ENCODE measurements at regions not wholly inside any gene's neighbourhood (a gene's known extent, or its start where the extent isn't known, plus 50 kb on each side); places are given as distances from the start of the nearest gene placed in this dataset.

DNA sequence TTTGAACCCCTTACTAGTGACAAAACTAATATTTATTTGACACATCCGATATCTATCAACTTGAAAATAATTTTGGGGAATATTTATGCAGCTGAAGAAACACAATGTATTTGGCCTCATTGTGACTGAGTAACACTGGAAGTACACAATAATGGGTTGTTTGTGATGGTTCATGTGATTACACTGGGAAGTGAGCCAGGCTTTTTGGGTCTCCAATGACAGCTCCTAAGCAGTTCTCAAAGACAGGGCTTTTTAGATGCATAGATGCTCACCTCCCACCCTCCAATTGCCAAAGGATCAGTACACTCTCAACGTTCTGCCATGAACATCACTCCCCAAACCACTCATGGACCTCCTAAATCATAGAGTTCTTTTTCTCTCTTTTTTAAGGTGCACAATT lies 170.0 kb downstream of the SLC24A2 start:
- no peak overlapping the region for H3K56ac ChIP-seq (ENCODE audit: low read length)
- DNase-seq = no peak
- H2AK5ac ChIP-seq (ENCODE audit: low read length) = no peak overlapping the region
- no peak overlapping the region for H2BK15ac ChIP-seq (replicated peaks; ENCODE audit: low read depth)
- no peak overlapping the region for H4K8ac ChIP-seq (ENCODE audit: low read depth, low read length)
- no peaks in the 10 kb centered on the region for H3K79me1 ChIP-seq (ENCODE audit: low read length)
- no peak overlapping the region for H2BK120ac ChIP-seq (ENCODE audit: low read depth, low read length)
- WGBS (ENCODE audit: extremely low coverage, insufficient coverage, low lambda C conversion rate) = no CpG with 5 or more reads among the region's 2 CpGs
- H3K4me1 ChIP-seq (ENCODE audit: control insufficient read depth, low read depth, low read length) = peaks cover 2% of the 10 kb centered on the region
- no peak overlapping the region for H3K4me3 ChIP-seq (ENCODE audit: low read length)
- no peak overlapping the region for H4K5ac ChIP-seq (ENCODE audit: low read length)
- no peak overlapping the region for H3K18ac ChIP-seq (ENCODE audit: low read length)
- H3K23ac ChIP-seq (ENCODE audit: low read length) = no peak overlapping the region
- H3K79me2 ChIP-seq (ENCODE audit: control insufficient read depth, insufficient read depth, low read length) = no peaks in the 10 kb centered on the region
- no peak overlapping the region for H2BK5ac ChIP-seq (ENCODE audit: low read length)
- no peaks in the 10 kb centered on the region for H3K36me3 ChIP-seq (ENCODE audit: control insufficient read depth, insufficient read depth, low read length)
- no peak overlapping the region for H3K9ac ChIP-seq (ENCODE audit: low read length)
- no peak overlapping the region for H3K27ac ChIP-seq (ENCODE audit: low read depth, low read length)
- H3K4me2 ChIP-seq (ENCODE audit: low read length) = no peak overlapping the region
- no peaks in the 10 kb centered on the region for H3K27me3 ChIP-seq (ENCODE audit: insufficient read depth, low read length, poor library complexity)
- no peak overlapping the region for H3K4ac ChIP-seq (ENCODE audit: low read depth, low read length)

DNA sequence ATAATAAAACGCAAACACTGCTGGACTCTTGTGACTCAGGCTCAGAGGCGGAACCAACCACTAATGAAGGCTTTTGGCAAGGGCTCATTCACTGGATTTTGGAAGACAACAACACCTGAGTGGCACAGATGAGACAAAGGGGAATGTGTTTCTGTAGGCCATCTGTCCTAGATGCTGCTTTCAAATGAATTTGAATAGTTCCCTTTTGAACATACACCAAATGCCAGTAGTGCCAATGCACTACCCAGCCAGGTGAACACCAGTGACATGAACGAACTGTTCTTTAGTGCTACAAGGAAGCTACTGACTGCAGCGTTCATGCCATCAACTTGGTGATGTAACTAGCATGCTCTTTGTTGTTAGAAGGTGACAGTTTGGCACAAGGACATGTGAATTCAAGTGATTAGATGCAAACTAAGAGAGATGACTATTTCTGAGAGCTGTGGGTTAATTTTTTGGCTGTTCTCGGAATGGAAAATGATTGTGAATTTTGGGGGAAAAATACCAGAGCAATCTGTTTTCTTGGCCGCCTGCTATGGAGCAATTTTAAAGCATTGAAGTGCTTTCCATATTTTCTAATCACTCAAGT lies 173.7 kb downstream of the SLC24A2 start:
- H3K23ac ChIP-seq (ENCODE audit: low read length) = no peak overlapping the region
- no peak overlapping the region for H3K4me2 ChIP-seq (ENCODE audit: low read length)
- H3K4me1 ChIP-seq (ENCODE audit: control insufficient read depth, low read depth, low read length) = no peaks in the 10 kb centered on the region
- H3K36me3 ChIP-seq (ENCODE audit: control insufficient read depth, insufficient read depth, low read length) = no peaks in the 10 kb centered on the region
- H3K56ac ChIP-seq (ENCODE audit: low read length) = no peak overlapping the region
- no peak overlapping the region for H4K8ac ChIP-seq (ENCODE audit: low read depth, low read length)
- H3K79me1 ChIP-seq (ENCODE audit: low read length) = no peaks in the 10 kb centered on the region
- H3K27ac ChIP-seq (ENCODE audit: low read depth, low read length) = no peak overlapping the region
- no peak overlapping the region for H2BK120ac ChIP-seq (ENCODE audit: low read depth, low read length)
- H4K5ac ChIP-seq (ENCODE audit: low read length) = no peak overlapping the region
- H3K27me3 ChIP-seq (ENCODE audit: insufficient read depth, low read length, poor library complexity) = no peaks in the 10 kb centered on the region
- H2AK5ac ChIP-seq (ENCODE audit: low read length) = no peak overlapping the region
- H3K4me3 ChIP-seq (ENCODE audit: low read length) = no peak overlapping the region
- no peaks in the 10 kb centered on the region for H3K79me2 ChIP-seq (ENCODE audit: control insufficient read depth, insufficient read depth, low read length)
- no peak overlapping the region for H2BK5ac ChIP-seq (ENCODE audit: low read length)
- H3K9ac ChIP-seq (ENCODE audit: low read length) = no peak overlapping the region
- WGBS (ENCODE audit: extremely low coverage, insufficient coverage, low lambda C conversion rate) = 100% methylated on average over 1 of the region's 6 CpGs
- no peak overlapping the region for H3K4ac ChIP-seq (ENCODE audit: low read depth, low read length)
- DNase-seq = no peak
- H3K18ac ChIP-seq (ENCODE audit: low read length) = no peak overlapping the region
- no peak overlapping the region for H2BK15ac ChIP-seq (replicated peaks; ENCODE audit: low read depth)

DNA sequence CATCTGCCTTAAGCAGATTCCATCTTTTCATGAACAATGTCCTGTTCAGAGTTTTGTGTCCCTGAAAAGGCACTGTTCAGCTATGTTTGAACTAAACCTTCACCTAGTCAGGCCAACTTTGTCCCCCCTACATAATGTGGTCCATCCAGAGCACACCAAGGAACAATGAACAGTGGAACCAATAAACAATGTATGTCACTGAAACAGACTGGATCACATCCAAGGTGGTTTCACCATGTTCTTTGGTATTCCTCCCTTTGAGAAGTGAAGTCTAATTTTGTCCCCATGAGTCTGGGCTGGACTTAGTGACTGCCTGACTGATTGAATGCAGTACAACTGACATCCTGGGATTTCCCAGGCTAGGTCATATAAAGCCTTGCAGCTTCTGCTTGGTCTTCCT lies 174.5 kb downstream of the SLC24A2 start:
- H3K4me1 ChIP-seq (ENCODE audit: control insufficient read depth, low read depth, low read length) = no peaks in the 10 kb centered on the region
- H2AK5ac ChIP-seq (ENCODE audit: low read length) = no peak overlapping the region
- H3K27me3 ChIP-seq (ENCODE audit: insufficient read depth, low read length, poor library complexity) = no peaks in the 10 kb centered on the region
- H3K9ac ChIP-seq (ENCODE audit: low read length) = no peak overlapping the region
- DNase-seq = no peak
- no peak overlapping the region for H3K4ac ChIP-seq (ENCODE audit: low read depth, low read length)
- no peak overlapping the region for H4K5ac ChIP-seq (ENCODE audit: low read length)
- H3K23ac ChIP-seq (ENCODE audit: low read length) = no peak overlapping the region
- H2BK120ac ChIP-seq (ENCODE audit: low read depth, low read length) = no peak overlapping the region
- H3K4me3 ChIP-seq (ENCODE audit: low read length) = no peak overlapping the region
- no peak overlapping the region for H3K18ac ChIP-seq (ENCODE audit: low read length)
- no peak overlapping the region for H2BK15ac ChIP-seq (replicated peaks; ENCODE audit: low read depth)
- H4K8ac ChIP-seq (ENCODE audit: low read depth, low read length) = no peak overlapping the region
- H3K79me2 ChIP-seq (ENCODE audit: control insufficient read depth, insufficient read depth, low read length) = no peaks in the 10 kb centered on the region
- no peak overlapping the region for H3K4me2 ChIP-seq (ENCODE audit: low read length)
- H3K27ac ChIP-seq (ENCODE audit: low read depth, low read length) = no peak overlapping the region
- no peaks in the 10 kb centered on the region for H3K36me3 ChIP-seq (ENCODE audit: control insufficient read depth, insufficient read depth, low read length)
- H3K79me1 ChIP-seq (ENCODE audit: low read length) = no peaks in the 10 kb centered on the region
- no peak overlapping the region for H3K56ac ChIP-seq (ENCODE audit: low read length)
- no peak overlapping the region for H2BK5ac ChIP-seq (ENCODE audit: low read length)

DNA sequence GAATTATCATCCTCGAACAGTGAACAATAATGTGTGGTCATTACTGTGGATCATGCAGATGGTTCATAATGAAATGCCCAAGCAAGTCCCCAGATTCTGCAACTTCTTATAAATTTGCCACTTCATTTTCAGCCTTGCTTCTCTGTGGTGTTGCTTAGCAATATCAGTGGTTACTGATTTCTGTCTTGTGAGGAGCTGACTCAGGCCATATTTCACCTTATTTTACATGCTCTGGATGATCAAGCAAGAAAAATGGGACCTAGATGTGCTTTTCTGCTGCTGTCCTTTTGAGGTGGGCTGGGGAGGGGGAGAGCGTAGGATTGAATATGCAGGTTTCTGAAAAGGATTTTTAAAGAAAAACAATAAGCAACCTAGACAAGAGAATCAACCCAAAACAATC lies 188.3 kb downstream of the SLC24A2 start:
- Histone ChIP-seq H3K23ac (ENCODE audit: low read length) (no peak overlapping the region), H4K8ac (ENCODE audit: low read depth, low read length) (no peak overlapping the region), H3K56ac (ENCODE audit: low read length) (no peak overlapping the region), H2BK15ac (replicated peaks; ENCODE audit: low read depth) (no peak overlapping the region), H3K79me2 (ENCODE audit: control insufficient read depth, insufficient read depth, low read length) (no peaks in the 10 kb centered on the region), H3K36me3 (ENCODE audit: control insufficient read depth, insufficient read depth, low read length) (no peaks in the 10 kb centered on the region), H3K9ac (ENCODE audit: low read length) (no peak overlapping the region), H3K4ac (ENCODE audit: low read depth, low read length) (no peak overlapping the region), H3K4me3 (ENCODE audit: low read length) (no peak overlapping the region), H4K5ac (ENCODE audit: low read length) (no peak overlapping the region), H3K4me2 (ENCODE audit: low read length) (no peak overlapping the region), H3K79me1 (ENCODE audit: low read length) (no peaks in the 10 kb centered on the region), H3K27ac (ENCODE audit: low read depth, low read length) (no peak overlapping the region), H2BK5ac (ENCODE audit: low read length) (no peak overlapping the region), H3K18ac (ENCODE audit: low read length) (no peak overlapping the region), H3K4me1 (ENCODE audit: control insufficient read depth, low read depth, low read length) (no peaks in the 10 kb centered on the region), H2AK5ac (ENCODE audit: low read length) (no peak overlapping the region), H3K27me3 (ENCODE audit: insufficient read depth, low read length, poor library complexity) (no peaks in the 10 kb centered on the region), H2BK120ac (ENCODE audit: low read depth, low read length) (no peak overlapping the region)
- DNase-seq = no peak
- no CpG with 5 or more reads among the region's 2 CpGs for WGBS (ENCODE audit: extremely low coverage, insufficient coverage, low lambda C conversion rate)

DNA sequence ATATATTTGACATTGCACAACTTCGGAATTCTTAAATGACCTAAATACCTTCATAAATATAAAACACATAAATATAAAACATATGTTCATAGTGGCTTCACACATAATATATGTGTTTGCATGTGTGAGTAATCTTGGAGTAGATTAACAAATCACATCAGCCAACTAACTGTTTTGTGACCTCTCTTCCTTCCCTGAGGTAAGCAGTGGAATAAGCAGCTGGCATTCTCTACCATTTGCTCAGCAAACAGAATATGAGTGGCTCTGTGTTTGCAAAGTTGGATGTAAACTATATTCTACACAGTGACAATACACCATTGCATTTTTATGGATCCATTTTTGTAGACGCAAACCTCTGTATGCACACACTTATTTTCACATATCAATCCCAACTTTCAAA lies 189.9 kb downstream of the ACER2 start:
- H4K5ac ChIP-seq (ENCODE audit: low read length) = no peak overlapping the region
- H3K23ac ChIP-seq (ENCODE audit: low read length) = no peak overlapping the region
- H3K36me3 ChIP-seq (ENCODE audit: control insufficient read depth, insufficient read depth, low read length) = no peaks in the 10 kb centered on the region
- no peak overlapping the region for H3K4me3 ChIP-seq (ENCODE audit: low read length)
- no peak overlapping the region for H2BK15ac ChIP-seq (replicated peaks; ENCODE audit: low read depth)
- H3K4me1 ChIP-seq (ENCODE audit: control insufficient read depth, low read depth, low read length) = no peaks in the 10 kb centered on the region
- H3K4ac ChIP-seq (ENCODE audit: low read depth, low read length) = no peak overlapping the region
- no peaks in the 10 kb centered on the region for H3K27me3 ChIP-seq (ENCODE audit: insufficient read depth, low read length, poor library complexity)
- DNase-seq = no peak
- H2BK120ac ChIP-seq (ENCODE audit: low read depth, low read length) = no peak overlapping the region
- H2AK5ac ChIP-seq (ENCODE audit: low read length) = no peak overlapping the region
- no peak overlapping the region for H3K27ac ChIP-seq (ENCODE audit: low read depth, low read length)
- WGBS (ENCODE audit: extremely low coverage, insufficient coverage, low lambda C conversion rate) = no CpG with 5 or more reads among the region's 2 CpGs
- no peak overlapping the region for H3K4me2 ChIP-seq (ENCODE audit: low read length)
- no peaks in the 10 kb centered on the region for H3K79me1 ChIP-seq (ENCODE audit: low read length)
- H4K8ac ChIP-seq (ENCODE audit: low read depth, low read length) = no peak overlapping the region
- H2BK5ac ChIP-seq (ENCODE audit: low read length) = no peak overlapping the region
- H3K18ac ChIP-seq (ENCODE audit: low read length) = no peak overlapping the region
- no peaks in the 10 kb centered on the region for H3K79me2 ChIP-seq (ENCODE audit: control insufficient read depth, insufficient read depth, low read length)
- no peak overlapping the region for H3K9ac ChIP-seq (ENCODE audit: low read length)
- no peak overlapping the region for H3K56ac ChIP-seq (ENCODE audit: low read length)

DNA sequence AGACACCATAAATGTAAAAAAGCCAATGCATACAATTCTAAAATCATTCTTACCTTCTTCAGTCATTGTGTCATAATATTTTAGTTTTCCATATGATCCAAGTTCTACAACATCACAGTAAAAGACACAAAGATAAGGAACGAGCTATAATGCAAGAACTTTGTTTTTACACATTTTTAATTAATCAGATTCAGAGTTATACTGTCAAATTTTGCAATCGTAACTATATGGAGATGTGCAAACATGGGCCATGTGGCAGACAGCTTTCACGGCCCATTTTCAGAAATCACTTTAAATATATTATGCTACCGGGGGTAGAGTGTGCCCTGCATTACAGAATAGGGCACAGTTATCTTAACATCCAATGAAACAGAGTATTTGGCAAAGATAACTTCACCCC lies 188.4 kb downstream of the ACER2 start:
- Histone ChIP-seq H2BK5ac (ENCODE audit: low read length) (no peak overlapping the region), H3K56ac (ENCODE audit: low read length) (no peak overlapping the region), H3K79me1 (ENCODE audit: low read length) (no peaks in the 10 kb centered on the region), H3K18ac (ENCODE audit: low read length) (no peak overlapping the region), H3K79me2 (ENCODE audit: control insufficient read depth, insufficient read depth, low read length) (no peaks in the 10 kb centered on the region), H3K9ac (ENCODE audit: low read length) (no peak overlapping the region), H3K4me3 (ENCODE audit: low read length) (no peak overlapping the region), H3K23ac (ENCODE audit: low read length) (no peak overlapping the region), H2BK120ac (ENCODE audit: low read depth, low read length) (no peak overlapping the region), H3K27ac (ENCODE audit: low read depth, low read length) (no peak overlapping the region), H3K27me3 (ENCODE audit: insufficient read depth, low read length, poor library complexity) (no peaks in the 10 kb centered on the region), H4K8ac (ENCODE audit: low read depth, low read length) (no peak overlapping the region), H4K5ac (ENCODE audit: low read length) (no peak overlapping the region), H3K36me3 (ENCODE audit: control insufficient read depth, insufficient read depth, low read length) (no peaks in the 10 kb centered on the region), H2BK15ac (replicated peaks; ENCODE audit: low read depth) (no peak overlapping the region), H3K4ac (ENCODE audit: low read depth, low read length) (no peak overlapping the region), H2AK5ac (ENCODE audit: low read length) (no peak overlapping the region), H3K4me1 (ENCODE audit: control insufficient read depth, low read depth, low read length) (no peaks in the 10 kb centered on the region), H3K4me2 (ENCODE audit: low read length) (no peak overlapping the region)
- WGBS (ENCODE audit: extremely low coverage, insufficient coverage, low lambda C conversion rate) = no CpG with 5 or more reads among the region's 4 CpGs
- DNase-seq = no peak
